K562 (cell line): ENCODE measurements at regions not wholly inside any gene's neighbourhood (a gene's known extent, or its start where the extent isn't known, plus 50 kb on each side); places are given as distances from the start of the nearest gene placed in this dataset.

Experiments
- ATF6 ChIP-seq: sonication (generic); formaldehyde crosslinking; IDR thresholded peaks from 2 replicates; pipeline ENCODE4 v1.4.0; 2020; ENCODE audit warnings: mild to moderate bottlenecking, missing genetic modification reagents
- SRSF7 ChIP-seq: fragments of 200-400 bp; formaldehyde crosslinking; optimal IDR thresholded peaks from 2 replicates; pipeline ENCODE3; 2017; ENCODE audit warnings: mild to moderate bottlenecking, low read depth, low read length
- TF ChIP-seq, protein P1 (sequence below): fragments of 200-600 bp; sonication (generic); IDR thresholded peaks from one replicate; pipeline ENCODE4 v1.6.1; 2012; ENCODE audit warnings: mild to moderate bottlenecking, low read depth, low read length, inconsistent platforms

- TF ChIP-seq, protein P1, sequence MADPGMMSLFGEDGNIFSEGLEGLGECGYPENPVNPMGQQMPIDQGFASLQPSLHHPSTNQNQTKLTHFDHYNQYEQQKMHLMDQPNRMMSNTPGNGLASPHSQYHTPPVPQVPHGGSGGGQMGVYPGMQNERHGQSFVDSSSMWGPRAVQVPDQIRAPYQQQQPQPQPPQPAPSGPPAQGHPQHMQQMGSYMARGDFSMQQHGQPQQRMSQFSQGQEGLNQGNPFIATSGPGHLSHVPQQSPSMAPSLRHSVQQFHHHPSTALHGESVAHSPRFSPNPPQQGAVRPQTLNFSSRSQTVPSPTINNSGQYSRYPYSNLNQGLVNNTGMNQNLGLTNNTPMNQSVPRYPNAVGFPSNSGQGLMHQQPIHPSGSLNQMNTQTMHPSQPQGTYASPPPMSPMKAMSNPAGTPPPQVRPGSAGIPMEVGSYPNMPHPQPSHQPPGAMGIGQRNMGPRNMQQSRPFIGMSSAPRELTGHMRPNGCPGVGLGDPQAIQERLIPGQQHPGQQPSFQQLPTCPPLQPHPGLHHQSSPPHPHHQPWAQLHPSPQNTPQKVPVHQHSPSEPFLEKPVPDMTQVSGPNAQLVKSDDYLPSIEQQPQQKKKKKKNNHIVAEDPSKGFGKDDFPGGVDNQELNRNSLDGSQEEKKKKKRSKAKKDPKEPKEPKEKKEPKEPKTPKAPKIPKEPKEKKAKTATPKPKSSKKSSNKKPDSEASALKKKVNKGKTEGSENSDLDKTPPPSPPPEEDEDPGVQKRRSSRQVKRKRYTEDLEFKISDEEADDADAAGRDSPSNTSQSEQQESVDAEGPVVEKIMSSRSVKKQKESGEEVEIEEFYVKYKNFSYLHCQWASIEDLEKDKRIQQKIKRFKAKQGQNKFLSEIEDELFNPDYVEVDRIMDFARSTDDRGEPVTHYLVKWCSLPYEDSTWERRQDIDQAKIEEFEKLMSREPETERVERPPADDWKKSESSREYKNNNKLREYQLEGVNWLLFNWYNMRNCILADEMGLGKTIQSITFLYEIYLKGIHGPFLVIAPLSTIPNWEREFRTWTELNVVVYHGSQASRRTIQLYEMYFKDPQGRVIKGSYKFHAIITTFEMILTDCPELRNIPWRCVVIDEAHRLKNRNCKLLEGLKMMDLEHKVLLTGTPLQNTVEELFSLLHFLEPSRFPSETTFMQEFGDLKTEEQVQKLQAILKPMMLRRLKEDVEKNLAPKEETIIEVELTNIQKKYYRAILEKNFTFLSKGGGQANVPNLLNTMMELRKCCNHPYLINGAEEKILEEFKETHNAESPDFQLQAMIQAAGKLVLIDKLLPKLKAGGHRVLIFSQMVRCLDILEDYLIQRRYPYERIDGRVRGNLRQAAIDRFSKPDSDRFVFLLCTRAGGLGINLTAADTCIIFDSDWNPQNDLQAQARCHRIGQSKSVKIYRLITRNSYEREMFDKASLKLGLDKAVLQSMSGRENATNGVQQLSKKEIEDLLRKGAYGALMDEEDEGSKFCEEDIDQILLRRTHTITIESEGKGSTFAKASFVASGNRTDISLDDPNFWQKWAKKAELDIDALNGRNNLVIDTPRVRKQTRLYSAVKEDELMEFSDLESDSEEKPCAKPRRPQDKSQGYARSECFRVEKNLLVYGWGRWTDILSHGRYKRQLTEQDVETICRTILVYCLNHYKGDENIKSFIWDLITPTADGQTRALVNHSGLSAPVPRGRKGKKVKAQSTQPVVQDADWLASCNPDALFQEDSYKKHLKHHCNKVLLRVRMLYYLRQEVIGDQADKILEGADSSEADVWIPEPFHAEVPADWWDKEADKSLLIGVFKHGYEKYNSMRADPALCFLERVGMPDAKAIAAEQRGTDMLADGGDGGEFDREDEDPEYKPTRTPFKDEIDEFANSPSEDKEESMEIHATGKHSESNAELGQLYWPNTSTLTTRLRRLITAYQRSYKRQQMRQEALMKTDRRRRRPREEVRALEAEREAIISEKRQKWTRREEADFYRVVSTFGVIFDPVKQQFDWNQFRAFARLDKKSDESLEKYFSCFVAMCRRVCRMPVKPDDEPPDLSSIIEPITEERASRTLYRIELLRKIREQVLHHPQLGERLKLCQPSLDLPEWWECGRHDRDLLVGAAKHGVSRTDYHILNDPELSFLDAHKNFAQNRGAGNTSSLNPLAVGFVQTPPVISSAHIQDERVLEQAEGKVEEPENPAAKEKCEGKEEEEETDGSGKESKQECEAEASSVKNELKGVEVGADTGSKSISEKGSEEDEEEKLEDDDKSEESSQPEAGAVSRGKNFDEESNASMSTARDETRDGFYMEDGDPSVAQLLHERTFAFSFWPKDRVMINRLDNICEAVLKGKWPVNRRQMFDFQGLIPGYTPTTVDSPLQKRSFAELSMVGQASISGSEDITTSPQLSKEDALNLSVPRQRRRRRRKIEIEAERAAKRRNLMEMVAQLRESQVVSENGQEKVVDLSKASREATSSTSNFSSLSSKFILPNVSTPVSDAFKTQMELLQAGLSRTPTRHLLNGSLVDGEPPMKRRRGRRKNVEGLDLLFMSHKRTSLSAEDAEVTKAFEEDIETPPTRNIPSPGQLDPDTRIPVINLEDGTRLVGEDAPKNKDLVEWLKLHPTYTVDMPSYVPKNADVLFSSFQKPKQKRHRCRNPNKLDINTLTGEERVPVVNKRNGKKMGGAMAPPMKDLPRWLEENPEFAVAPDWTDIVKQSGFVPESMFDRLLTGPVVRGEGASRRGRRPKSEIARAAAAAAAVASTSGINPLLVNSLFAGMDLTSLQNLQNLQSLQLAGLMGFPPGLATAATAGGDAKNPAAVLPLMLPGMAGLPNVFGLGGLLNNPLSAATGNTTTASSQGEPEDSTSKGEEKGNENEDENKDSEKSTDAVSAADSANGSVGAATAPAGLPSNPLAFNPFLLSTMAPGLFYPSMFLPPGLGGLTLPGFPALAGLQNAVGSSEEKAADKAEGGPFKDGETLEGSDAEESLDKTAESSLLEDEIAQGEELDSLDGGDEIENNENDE, result no peak
- TF ChIP-seq ATF6 (CRISPR knock-in tag), result no peak
- TF ChIP-seq SRSF7, result no peak
Observed at GRCh38 chr1:166597516-166597915, 241.8 kb upstream of the POGK start (continued).
